NCI-H82 treated with DMSO at 0.1 percent for 48 hours (cell line): ENCODE measurements at regions not wholly inside any gene's neighbourhood (a gene's known extent, or its start where the extent isn't known, plus 50 kb on each side); places are given as distances from the start of the nearest gene placed in this dataset.

Experiments
- DNase-seq: peaks from one replicate; lab custom pipeline; 2025; ENCODE audit not compliant: unreplicated experiment; lab: John Stamatoyannopoulos, UW

- peak; percentile 51 for DNase-seq
Measured at GRCh38 chr6:12420626-12421025, 130.5 kb downstream of the EDN1 start.

- no peak for DNase-seq
Measured at GRCh38 chr6:12421596-12421995, 131.4 kb downstream of the EDN1 start.

- no peak for DNase-seq
Measured at GRCh38 chr6:12422848-12423247, 132.7 kb downstream of the EDN1 start.

GRCh38 chr6:12423832-12424231 is 133.7 kb downstream of the EDN1 start:
- no peak for DNase-seq

GRCh38 chr6:12426121-12426520 is 136.0 kb downstream of the EDN1 start:
- DNase-seq = no peak

- no peak for DNase-seq
Measured at GRCh38 chr6:12431023-12431422, 140.9 kb downstream of the EDN1 start.

- DNase-seq = no peak
Measured at GRCh38 chr6:12436224-12436623, 146.1 kb downstream of the EDN1 start.

- no peak for DNase-seq
Measured at GRCh38 chr6:12436683-12437082, 146.5 kb downstream of the EDN1 start.

GRCh38 chr6:12439296-12439695 is 149.1 kb downstream of the EDN1 start:
- DNase-seq = no peak

GRCh38 chr6:12440981-12441380 is 150.8 kb downstream of the EDN1 start:
- no peak for DNase-seq

- DNase-seq = no peak
Measured at GRCh38 chr6:12442455-12442854, 152.3 kb downstream of the EDN1 start.

GRCh38 chr6:12446394-12446793 is 156.2 kb downstream of the EDN1 start:
- DNase-seq = no peak

- DNase-seq = no peak
Measured at GRCh38 chr6:12449447-12449846, 159.3 kb downstream of the EDN1 start.

- no peak for DNase-seq
Measured at GRCh38 chr6:12450467-12450866, 160.3 kb downstream of the EDN1 start.

- no peak for DNase-seq
Measured at GRCh38 chr6:12456343-12456742, 166.2 kb downstream of the EDN1 start.

GRCh38 chr6:12457094-12457493 is 166.9 kb downstream of the EDN1 start:
- DNase-seq = no peak

- no peak for DNase-seq
Measured at GRCh38 chr6:12458558-12458957, 168.4 kb downstream of the EDN1 start.

- DNase-seq = no peak
Measured at GRCh38 chr6:12459945-12460661, 169.9 kb downstream of the EDN1 start.

- DNase-seq = no peak
Measured at GRCh38 chr6:12467706-12468670, 177.8 kb downstream of the EDN1 start.

- no peak for DNase-seq
Measured at GRCh38 chr6:12472601-12473038, 182.5 kb downstream of the EDN1 start.

GRCh38 chr6:12473494-12473893 is 183.3 kb downstream of the EDN1 start:
- no peak for DNase-seq
